Activated T-cell treated with anti-CD3 and anti-CD28 coated beads for 48 hours (primary cell): ENCODE measurements at regions not wholly inside any gene's neighbourhood (a gene's known extent, or its start where the extent isn't known, plus 50 kb on each side); places are given as distances from the start of the nearest gene placed in this dataset.
"Not testable (repeated sequence)": the region's sequence is repeated elsewhere in the genome, so short reads cannot be mapped to it uniquely, and the experiment has no call there.

Experiments used
- DNase-seq: peaks from one replicate; pipeline ENCODE4 v3.0.0-alpha.2; 2020; ENCODE audit warnings: low read depth

DNA sequence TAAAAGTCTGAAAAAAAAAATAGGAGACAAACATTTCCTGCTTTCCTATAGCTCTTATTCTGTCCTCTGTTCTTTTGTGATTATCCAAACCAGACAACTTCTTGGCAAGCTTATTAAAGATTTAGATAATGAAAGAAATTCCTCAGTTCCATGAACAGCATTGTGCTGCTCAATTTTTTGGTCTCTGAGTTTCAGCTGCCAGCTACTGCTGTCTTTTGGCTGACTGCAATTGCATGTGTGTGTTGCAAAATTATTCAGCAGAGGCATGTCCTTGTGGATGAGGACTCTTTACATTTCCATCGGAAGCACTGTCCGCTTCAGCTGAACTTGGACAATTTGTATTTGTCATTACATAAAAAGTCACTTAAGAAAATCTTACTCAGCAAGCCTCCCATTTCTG, 397.3 kb upstream of the RASGRP1 start:
- DNase-seq: no peak

DNA sequence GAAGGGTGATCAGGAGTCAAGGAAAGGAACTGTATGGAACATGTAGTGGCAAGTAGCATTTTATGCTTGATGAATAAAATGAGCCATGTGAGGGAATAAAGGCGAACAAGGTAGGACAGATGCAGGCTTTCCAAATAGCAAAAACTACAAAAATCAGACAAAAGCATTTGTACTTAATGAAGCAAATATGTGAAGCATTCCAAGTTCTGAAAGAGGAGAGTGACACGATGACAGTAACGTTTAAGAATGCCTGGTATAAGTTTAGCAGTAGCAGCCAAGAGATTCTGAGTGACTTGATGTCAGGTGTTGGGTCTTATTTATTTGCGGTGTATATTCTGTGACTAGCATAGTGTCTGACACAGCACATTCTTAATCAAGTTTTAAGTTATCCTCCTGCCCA, 408.2 kb upstream of the RASGRP1 start:
- DNase-seq: no peak

DNA sequence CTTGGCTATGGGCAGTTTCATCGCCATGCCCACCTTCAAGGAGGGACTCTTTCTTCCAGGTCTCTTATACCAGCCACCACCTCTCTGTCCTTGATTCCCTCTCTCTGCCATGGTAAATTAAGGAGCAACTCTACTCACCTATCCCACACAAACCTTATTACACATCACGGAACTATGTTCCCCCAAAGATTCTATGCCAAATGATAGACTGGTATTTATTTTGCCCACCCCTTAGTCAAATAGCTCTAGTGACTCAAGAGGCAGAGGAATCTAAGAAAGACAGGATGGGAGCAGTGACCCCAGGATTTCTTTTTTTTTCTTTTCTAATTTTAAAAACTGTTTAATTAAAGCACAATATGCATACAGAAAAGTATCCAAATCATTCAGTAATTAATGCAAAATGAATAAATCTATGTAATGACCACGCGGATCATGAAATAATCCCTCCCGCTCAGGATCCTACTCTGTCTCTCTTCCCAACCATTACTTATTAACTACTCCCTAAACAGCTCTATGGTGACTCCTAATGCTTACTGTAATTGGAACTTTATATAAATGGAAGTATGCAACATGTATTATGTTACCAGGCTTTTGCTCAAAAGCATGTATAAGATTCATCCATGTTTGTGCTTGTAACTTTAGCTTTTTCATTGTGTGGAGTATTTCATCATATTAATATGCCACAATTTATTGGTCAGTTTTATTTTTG, 410.8 kb upstream of the RASGRP1 start:
- no peak for DNase-seq

DNA sequence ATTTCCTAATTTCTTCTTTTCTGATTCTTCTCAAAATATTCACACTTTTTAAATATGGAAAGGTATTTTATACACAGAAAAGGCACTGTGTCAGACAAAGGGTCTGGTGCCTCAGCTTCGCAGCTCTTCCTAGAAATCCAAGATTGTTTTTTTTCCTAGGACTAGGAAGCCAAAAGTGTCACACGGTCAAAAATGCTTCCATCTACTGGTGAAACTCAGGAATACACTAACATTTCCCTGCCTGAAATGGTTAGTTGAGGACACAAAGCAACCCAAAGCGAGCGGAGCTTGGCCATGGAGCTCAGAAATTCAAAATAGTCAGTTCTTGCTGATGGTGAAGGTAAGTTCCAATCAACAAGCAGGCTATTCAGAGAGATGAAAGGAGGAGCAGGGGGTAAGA, 426.5 kb upstream of the RASGRP1 start:
- DNase-seq: no peak

DNA sequence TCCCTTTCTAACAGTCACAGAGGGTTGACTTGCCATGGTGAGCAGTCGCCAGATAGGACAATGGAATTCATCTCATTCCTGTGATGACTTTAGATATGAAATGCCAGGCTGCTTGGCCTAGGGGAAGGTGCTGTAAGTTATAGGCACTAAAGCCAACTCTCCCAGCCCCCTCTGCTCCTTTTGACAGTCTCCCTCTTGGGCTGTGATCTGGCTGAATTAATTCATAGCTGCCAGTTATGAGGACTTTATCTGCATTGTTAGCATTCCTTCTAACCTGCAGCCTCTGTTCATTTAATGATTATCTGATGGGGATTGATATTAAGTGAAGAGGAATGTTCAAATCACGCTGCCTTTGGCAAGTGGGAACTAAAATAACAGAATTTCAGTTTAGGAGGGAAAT, 427.1 kb upstream of the RASGRP1 start:
- DNase-seq: no peak

DNA sequence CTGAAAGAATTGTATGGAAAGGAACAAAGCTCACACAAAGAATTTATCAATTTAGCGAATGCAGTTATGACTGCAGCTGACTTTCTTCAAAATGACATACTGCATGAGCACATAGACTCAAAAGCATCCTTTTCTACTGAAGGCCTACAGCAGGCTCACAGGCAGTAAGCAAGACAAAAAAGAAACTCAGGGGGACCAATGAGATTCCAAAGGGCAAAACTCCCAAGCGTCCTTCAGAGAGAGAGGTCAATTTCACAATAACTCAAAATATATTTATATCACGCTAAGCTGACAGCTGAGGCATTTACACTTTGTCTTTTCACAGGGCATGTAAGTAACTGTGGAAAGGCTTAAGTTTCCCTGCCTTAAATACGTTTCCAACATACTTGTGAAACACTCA, 427.9 kb upstream of the RASGRP1 start:
- no peak for DNase-seq

DNA sequence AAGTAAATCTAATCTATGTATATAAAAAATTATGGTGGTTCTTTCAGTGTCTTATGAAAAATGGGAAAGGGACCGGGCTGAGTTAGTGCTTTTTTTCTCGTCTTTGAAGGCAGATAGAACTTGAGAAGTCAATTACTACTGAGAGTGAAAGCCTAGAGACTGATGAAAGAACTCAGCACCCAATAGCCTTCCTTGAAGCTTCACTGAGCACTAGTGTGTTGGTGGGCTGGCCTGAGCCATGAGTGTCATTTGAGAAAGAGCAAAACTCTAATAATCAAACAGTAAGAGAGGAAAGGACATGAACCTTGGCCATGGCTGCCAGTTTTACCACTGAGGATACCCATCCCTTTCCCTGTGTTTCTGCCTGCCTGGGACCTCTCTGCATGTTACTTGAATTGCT, 428.3 kb upstream of the RASGRP1 start:
- DNase-seq: no peak

DNA sequence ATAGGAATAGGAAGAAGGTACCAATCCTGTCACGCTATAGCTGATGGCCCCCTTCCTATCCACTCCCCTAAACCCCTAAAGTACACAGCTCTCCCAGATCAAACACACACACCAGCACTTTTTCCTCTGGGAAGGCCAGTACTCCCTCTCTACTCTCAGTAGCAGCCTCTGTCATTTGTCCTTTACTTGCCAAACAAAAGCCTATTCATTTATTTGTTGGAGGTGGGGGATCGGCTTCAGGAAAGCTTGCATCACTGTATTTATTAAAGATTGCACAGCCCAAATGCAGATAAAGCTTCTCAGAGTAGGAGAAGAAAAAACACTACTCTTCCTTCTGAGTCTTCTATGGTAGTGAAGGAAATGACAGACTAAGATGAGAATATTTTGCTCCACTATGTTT, 429.7 kb upstream of the RASGRP1 start:
- DNase-seq: no peak

DNA sequence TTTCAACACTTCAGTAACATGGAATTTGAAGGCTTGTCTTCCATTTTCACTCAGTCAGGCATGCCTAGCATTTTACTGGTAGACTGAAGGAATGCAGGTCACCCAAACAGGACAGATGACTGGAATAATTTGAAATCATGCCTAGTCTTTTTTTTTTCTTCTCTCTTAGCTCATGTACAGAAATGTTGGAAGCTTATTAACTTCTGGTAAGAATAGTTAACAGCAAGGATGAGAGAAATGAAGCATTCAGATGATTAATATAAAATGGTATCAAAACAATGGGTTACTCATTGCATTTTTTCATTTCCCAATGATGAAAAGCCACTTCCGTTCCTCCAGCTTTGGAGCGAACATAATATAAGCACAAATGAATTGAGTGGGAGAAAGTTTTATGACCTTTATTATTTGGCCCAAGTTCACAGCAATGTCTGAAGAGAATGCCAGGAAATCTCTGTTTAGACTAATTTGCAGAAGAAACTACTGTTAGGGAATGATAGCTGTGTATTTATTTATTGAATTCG, 431.6 kb upstream of the RASGRP1 start:
- no peak for DNase-seq

DNA sequence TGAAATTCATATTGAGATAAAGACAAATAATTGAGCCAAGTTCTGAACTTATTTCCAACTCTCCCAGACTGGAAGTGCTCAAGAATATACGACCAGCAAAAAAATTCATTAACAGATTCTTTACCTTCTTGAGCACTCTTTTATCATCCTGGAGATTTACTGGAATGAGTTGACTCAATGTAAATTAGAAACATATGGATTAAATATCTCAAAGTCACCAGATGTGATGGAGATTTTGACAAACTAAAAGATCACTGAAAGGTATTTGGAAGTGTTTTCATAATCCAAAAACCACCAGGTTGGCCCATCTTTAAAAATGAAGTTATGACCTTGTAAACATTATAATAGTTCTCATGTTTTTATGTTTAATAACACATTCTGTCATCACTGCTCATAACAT, 433.2 kb upstream of the RASGRP1 start:
- no peak for DNase-seq

DNA sequence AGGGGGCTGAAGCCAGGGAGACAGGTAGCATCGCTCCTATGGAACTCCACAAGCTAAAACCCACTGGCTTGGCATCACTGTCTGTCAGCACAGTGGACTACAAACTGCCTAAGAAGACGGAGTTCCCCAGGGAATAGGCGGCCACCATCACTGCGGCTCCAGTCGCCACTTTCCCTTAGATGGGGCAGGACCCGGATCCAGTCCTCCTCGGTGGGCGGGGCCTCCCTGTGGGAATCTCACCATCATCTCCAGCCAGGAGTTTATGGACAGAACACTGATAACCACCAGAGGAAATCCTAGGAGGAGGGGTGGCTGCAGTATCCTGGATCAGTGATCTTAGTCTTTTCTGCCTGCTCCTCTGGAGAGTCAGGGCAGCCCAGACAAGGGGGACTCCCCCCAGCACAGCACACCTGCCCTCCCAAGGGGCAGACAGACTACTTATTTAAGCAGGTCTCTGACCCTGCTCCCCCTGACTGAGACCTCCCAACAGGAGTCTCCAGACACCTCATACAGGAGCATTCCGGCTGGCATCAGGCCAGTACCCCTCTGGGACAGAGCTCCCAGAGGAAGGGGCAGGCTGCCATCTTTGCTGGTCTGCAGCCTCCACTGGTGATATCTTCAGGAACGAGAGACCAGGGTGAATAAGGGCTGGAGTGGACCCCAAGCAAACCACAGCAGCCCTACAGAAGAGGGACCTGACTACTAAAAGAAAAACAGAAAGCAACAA, 435.6 kb upstream of the RASGRP1 start:
- no peak for DNase-seq

DNA sequence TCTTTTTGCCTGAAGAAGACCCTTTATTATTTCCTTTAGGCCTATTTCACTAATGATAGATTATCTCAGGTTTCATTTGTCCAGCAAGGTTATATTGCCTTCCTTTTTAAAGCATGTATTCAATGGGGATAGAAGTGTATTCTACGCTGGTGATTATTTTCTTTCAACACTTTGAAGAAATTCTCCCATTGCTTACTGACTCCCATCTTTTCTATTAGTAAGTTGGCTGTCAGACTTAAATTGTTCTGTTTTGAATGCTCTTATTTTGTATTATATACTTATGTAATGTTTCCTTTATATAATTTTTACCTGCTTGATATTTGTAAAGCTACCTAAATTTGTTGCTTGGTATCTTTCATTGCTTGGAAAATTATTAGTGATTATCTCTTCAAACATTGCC, 445.1 kb upstream of the RASGRP1 start:
- no peak for DNase-seq

DNA sequence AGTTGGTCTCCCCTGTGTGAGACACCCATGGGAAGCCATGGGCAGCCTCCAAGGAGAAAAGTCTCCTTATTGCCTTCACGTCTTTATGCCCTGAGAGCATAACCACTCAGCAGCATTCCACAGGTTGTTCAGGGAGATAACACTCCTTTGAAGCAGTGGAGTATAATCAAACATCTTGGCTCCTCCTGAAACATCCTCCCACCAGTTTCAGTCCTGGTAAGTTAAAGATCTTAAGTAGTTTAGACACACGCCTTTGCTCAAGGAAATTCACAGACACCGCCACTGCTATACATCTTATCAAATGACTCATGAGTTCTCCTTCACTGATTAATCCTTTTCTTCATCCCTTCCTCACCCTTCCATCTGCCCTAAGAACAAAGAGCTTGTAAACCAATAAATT, 446.5 kb upstream of the RASGRP1 start:
- not testable (repeated sequence) for DNase-seq

DNA sequence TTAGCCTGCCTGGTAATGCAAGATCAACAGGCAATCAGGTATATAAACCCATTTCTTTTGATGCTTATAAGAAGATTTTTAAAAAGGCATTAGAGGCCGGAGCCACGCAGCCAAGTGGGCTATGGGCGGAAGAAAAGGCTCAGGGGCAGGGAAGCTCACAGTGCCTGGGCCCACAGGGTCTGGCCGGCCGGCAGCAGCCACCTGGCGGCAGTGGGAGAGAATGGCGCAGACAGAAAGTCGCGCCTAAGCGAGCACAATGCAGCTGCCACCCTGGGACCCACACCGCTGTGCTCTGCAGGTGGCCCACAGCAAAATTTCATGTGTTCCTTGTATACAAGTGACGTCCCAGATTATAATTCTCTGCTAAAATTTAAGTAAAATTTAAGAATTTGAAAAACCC, 448.6 kb upstream of the RASGRP1 start:
- no peak for DNase-seq

DNA sequence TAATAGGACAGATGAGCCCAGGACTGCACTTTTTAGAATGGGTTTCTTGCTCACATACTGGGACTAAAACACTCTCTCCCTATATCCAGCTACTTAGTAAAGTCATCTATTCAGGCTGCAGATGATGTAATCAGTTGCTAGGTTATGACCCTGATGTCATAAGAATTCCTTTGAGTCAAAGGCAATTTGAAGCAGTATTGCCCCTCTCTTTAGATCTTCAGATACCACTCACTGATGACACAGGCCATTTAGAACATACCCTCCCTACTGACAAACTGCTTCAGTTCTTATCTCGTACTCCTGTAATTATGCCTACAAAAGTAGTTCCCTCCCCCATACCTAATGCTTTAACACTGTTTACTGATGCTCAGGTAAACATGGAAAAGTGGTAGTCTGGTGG, 450.1 kb upstream of the RASGRP1 start:
- no peak for DNase-seq

DNA sequence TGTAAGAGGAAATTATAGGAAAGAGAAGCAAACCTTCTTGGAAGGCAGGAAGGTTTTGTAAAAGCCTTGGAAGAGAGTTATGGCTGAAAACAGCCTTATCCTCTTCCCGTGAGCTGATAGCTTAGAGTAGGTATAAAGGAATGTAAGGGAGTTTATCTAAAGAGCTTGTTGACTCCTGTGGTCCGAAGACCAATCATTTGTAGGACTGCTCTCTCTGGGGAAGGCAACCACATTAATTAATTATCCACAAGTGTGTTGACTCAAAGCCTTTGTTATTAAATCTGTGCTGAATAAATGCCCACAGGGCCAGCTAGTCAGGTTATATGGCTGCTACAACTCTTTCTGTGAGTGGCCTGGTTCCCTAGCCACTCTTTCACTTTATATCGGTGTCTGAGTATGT, 452.1 kb upstream of the RASGRP1 start:
- DNase-seq: no peak

DNA sequence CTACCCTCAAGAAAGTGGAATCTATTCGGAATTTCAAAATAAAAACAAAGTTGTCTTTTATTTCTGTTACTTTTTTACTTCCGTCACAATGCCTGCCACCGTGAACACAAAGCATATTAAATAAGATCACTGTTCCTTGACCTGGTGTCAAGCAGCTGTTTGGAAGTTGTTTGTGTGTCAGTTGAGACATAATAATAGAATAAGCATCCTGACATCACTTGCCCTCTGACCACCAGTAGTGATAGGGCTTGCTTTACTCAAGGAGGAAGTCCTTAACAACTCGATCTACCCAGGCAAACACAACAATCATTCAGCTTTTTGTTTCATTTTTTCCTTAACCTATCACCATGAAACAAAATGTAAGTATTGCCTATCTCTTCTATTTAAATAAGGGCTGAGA, 454.4 kb upstream of the RASGRP1 start:
- DNase-seq: no peak

DNA sequence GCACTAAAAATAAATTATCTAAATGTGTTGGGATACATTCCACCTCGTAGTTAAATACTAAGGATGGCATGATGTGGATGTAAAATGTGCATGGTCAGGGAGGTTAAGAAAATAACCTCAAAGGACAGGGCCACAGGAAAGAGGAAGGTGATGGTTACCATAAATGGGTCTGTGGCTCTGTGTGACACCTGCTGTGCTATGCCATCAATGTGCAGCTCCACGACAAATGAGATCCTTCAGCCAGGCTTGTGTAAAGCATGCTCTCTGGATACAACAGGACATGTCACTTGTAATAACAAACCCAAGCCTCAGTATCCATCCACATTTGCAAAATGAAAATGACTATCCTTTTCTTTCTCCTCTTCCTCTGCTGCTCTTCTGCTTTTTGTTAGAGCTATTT, 456.7 kb upstream of the RASGRP1 start:
- no peak for DNase-seq

DNA sequence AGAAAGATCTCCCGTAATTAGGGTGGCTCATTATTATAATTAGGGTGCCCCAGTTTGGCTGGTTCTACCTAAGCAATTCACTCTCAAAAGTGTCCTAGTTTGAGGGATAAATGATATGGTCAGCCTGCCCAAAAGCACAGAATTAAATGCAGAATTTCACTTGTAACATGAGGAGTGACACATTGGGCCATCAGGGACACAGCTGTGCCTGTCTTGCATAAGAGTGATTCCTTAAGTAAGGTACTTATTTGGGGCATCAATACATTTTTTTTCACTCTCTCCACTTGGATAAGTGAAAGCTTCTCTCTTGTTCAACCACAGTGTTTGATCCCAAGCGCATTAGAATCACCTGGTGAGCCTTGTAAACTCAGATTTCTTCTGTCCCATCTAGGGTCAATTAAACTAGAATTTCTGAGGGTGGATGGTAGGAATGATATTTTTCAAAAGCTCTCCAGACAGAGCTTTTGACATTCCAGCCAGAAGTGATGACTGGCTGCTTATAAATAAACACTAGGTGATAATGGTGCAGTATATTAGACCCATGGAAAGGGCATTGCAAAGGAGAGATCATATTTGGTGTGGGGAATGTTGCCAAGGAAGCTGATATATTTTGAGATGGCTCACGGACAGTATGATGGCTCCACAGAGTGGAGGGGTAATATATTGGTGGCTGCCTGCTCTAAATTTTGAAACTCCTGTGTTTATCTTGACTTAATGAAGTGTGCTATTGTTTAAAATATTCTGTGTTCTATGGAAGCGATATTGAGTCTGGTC, 458.1 kb upstream of the RASGRP1 start:
- no peak for DNase-seq

DNA sequence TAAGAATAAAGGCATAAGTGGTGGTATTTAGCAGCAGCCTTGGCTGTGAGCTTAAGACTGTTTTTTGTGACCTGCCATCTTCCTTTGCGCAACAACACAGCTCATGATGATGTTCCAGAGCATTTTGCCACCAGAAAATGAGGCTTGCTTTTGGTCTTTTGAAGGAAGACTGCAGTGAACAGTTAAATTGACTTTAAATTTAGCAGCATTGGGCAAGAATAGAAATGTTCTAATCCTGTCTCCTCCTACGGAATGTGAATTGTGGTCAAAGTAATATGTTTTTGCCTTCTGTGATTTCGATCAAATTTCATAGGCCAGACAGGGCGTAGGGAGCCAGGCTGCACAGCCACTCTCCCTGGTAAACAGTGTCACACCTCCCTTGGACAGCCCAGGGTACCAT, 460.7 kb upstream of the RASGRP1 start:
- DNase-seq: no peak

DNA sequence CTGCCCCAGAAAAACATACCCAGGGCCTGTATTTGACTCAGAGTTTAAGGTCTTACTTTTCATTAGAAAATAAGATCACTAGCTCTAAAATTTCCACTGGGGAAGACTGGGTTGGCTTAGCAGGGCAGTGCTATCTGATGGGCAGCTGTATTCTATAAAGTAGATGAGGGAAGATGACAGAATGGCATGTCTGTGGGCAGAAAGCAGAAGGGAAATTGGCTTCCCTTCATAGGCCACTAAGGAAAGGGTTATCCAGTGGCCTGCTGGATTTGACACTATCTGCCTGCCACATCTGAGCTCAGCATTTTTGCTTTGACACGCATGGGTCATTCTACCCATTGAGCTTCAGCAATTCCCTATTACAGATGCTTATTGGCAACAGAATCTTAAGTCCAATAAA, 461.3 kb upstream of the RASGRP1 start:
- DNase-seq: no peak

DNA sequence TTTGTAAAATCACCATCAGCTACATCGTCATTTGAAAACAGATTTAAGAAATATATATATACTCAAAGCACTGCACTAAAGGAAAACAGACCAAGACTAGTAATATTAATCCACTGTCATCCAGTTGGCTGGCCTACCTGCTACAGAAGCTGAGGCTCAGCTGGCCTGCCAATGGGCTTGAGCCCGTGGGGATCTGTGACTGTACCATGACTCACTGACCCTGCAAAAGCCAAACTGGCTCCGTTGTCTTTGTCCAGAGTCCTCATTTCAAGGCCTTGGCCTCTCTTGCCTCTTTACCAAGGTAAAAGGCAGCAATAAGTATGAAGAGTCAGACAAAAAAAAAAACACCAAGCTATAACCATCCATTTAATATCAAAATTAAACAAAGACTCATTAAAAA, 463.5 kb upstream of the RASGRP1 start:
- DNase-seq: no peak

DNA sequence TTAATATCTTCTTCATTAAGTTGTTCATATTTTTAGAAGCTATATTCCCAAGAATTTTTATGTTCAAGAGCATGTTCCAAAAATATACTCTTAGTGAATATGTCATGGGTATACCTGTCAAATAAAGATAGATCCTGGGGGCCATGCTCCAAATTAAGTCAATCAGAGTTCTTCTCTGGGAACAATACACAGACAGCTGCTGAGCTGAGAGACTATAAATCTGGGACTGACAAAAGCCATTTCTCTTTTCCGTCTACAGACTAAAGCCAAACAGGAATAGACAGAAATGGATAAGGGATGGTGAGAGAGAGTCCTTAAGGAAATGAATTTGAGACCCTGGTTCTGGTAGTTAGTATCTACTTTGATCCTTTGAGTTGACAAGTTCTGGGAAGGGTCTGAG, 465.1 kb upstream of the RASGRP1 start:
- no peak for DNase-seq
